ENCODE measurements at regions not wholly inside any gene's neighbourhood (a gene's known extent, or its start where the extent isn't known, plus 50 kb on each side); places are given as distances from the start of the nearest gene placed in this dataset.

DNA sequence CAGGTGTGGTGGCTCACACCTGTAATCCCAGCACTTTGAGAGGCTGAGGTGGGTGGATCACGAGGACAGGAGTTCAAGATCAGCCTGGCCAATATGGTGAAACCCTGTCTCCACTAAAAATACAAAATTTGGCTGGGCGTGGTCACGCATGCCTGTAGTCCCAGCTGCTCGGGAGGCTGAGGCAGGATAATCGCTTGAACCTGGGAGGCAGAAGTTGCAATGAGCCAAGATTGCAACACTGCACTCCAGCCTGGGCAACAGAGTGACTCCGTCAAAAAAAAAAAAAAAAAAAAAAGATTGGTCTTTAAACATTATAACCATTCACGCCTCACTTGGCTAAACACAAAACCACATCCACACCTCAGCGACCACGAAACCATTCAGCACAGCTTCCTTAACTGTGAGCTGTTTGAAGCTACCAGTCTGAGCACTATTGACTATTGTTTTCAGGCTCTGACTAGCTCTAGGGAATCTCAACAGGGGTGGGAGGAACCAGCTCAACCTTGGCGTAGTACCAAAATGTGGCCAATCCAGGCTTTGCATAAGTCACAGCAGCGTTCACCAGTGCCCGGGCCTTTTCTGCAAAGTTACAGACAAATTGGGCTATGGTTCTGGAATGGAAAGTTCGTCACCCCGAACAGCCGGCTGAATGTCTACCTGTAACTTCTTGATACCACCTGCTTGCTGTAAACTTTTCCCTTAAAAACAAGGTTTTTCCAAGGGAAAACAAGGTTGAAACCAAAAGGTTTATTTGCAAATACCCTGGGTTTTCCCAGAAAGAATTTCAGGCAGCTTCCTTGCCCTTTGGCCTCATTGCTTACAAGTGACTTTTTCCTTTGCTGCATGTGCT, 73.6 kb upstream of the DHX15 start:
- FAIRE-seq (peak; percentile 99), DNase-seq (ENCODE audit: low read depth, low spot score) (peak; percentile 91)
- dilution Hi-C loops (cut with MboI; ENCODE audit: extremely low pct_ligation_motif_present, low sequenced_read_pairs), result no loop called here
- peaks cover 67% of the 10 kb centered on the region for H3K27me3 ChIP-seq (ENCODE audit: control insufficient read depth, extremely low read depth, insufficient read depth, low read length)
- H3K36me3 ChIP-seq (ENCODE audit: control insufficient read depth in 2 of 2, extremely low read depth in 1 of 2, insufficient read depth in 2 of 2, low read length in 2 of 2), result no peaks in the 10 kb centered on the region
- H3K4me3 ChIP-seq (ENCODE audit: control insufficient read depth in 2 of 3, extremely low read depth in 1 of 3, insufficient read depth in 2 of 3, low read depth in 1 of 3, low read length in 3 of 3), result no peak overlapping the region
- no peak overlapping the region for H3K27ac ChIP-seq (ENCODE audit: control insufficient read depth, insufficient read depth, low read length)
- no peaks in the 10 kb centered on the region for H3K79me2 ChIP-seq (ENCODE audit: control insufficient read depth, insufficient read depth, low read length)
- peaks cover 3% of the 10 kb centered on the region for H4K20me1 ChIP-seq (ENCODE audit: control insufficient read depth, extremely low read depth, insufficient read depth, low read length)
- H3K9ac ChIP-seq (ENCODE audit: control insufficient read depth, extremely low read depth, insufficient read depth, low read length), result no peak overlapping the region
- TF ChIP-seq, protein P1, sequence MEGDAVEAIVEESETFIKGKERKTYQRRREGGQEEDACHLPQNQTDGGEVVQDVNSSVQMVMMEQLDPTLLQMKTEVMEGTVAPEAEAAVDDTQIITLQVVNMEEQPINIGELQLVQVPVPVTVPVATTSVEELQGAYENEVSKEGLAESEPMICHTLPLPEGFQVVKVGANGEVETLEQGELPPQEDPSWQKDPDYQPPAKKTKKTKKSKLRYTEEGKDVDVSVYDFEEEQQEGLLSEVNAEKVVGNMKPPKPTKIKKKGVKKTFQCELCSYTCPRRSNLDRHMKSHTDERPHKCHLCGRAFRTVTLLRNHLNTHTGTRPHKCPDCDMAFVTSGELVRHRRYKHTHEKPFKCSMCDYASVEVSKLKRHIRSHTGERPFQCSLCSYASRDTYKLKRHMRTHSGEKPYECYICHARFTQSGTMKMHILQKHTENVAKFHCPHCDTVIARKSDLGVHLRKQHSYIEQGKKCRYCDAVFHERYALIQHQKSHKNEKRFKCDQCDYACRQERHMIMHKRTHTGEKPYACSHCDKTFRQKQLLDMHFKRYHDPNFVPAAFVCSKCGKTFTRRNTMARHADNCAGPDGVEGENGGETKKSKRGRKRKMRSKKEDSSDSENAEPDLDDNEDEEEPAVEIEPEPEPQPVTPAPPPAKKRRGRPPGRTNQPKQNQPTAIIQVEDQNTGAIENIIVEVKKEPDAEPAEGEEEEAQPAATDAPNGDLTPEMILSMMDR (optimal IDR thresholded peaks at IDR 0.05 in 1 of 3, IDR thresholded peaks at IDR 0.05 in 1 of 3, conservative IDR thresholded peaks at IDR 0.05 in 1 of 3; ENCODE audit: extremely low read depth in 1 of 3, insufficient read depth in 2 of 3, low read length in 3 of 3), result no peak
- TF ChIP-seq EZH2 (IDR thresholded peaks at IDR 0.05; ENCODE audit: low read length), result no peak
- H2AFZ ChIP-seq (ENCODE audit: control insufficient read depth, low read length), result no peak overlapping the region
- H3K4me1 ChIP-seq (ENCODE audit: control insufficient read depth, extremely low read depth, insufficient read depth, low read length), result peaks cover 6% of the 10 kb centered on the region
- H3K9me1 ChIP-seq (ENCODE audit: control insufficient read depth, extremely low read depth, insufficient read depth, low read length), result no peaks in the 10 kb centered on the region
- H3K9me3 ChIP-seq (ENCODE audit: control insufficient read depth, low read depth, low read length), result no peaks in the 10 kb centered on the region
- H3K4me2 ChIP-seq (ENCODE audit: control insufficient read depth, extremely low read depth, insufficient read depth, low read depth, low read length), result peak overlapping the region; percentile 27

DNA sequence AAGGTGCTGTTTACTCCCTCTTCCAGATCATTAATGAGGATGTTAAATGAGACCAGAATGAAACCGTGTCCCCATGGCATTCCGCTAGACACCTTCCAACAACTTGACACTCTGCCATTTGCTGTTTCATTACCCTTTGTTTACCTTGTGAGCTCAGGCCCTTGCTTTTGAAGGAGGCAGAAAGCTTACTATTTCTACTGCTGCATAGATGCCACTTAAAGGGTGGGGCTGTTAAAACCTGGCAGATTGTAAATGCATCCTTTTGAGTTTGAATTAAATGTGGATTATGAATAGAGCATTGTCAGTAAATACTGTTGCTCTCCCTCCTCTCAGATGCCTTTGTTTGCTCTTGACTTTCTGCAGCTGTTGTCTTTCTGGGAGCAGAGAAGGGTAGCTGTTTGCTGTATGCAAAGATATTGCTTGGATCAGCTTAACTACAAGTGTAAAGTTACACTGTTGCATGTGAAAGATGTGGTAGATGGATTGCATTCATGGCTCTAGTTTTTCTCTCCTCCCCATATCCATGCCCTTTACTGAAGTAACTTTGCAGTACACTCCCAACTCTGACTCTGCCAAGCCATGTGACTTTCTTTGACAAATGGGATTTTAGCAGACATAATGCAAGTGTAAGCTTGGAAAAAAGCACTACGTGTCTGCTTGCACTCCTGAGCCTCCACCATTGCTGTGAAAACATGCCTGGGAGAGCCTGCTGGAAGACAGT, 75.0 kb upstream of the DHX15 start:
- Histone ChIP-seq H2AFZ (ENCODE audit: control insufficient read depth, low read length) (no peak overlapping the region), H3K9me3 (ENCODE audit: control insufficient read depth, low read depth, low read length) (no peaks in the 10 kb centered on the region), H3K9me1 (ENCODE audit: control insufficient read depth, extremely low read depth, insufficient read depth, low read length) (no peaks in the 10 kb centered on the region), H3K36me3 (ENCODE audit: control insufficient read depth in 2 of 2, extremely low read depth in 1 of 2, insufficient read depth in 2 of 2, low read length in 2 of 2) (no peaks in the 10 kb centered on the region), H3K4me2 (ENCODE audit: control insufficient read depth, extremely low read depth, insufficient read depth, low read depth, low read length) (no peak overlapping the region), H3K9ac (ENCODE audit: control insufficient read depth, extremely low read depth, insufficient read depth, low read length) (no peak overlapping the region), H3K27me3 (ENCODE audit: control insufficient read depth, extremely low read depth, insufficient read depth, low read length) (peaks cover 73% of the 10 kb centered on the region), H3K4me1 (ENCODE audit: control insufficient read depth, extremely low read depth, insufficient read depth, low read length) (peaks cover 6% of the 10 kb centered on the region), H3K79me2 (ENCODE audit: control insufficient read depth, insufficient read depth, low read length) (no peaks in the 10 kb centered on the region), H3K4me3 (ENCODE audit: control insufficient read depth in 2 of 3, extremely low read depth in 1 of 3, insufficient read depth in 2 of 3, low read depth in 1 of 3, low read length in 3 of 3) (no peak overlapping the region), H4K20me1 (ENCODE audit: control insufficient read depth, extremely low read depth, insufficient read depth, low read length) (peaks cover 3% of the 10 kb centered on the region), H3K27ac (ENCODE audit: control insufficient read depth, insufficient read depth, low read length) (no peak overlapping the region)
- TF ChIP-seq, protein P1 (optimal IDR thresholded peaks at IDR 0.05 in 1 of 3, IDR thresholded peaks at IDR 0.05 in 1 of 3, conservative IDR thresholded peaks at IDR 0.05 in 1 of 3; ENCODE audit: extremely low read depth in 1 of 3, insufficient read depth in 2 of 3, low read length in 3 of 3), result no peak
- no peak for TF ChIP-seq EZH2 (IDR thresholded peaks at IDR 0.05; ENCODE audit: low read length)
- dilution Hi-C loops (cut with MboI; ENCODE audit: extremely low pct_ligation_motif_present, low sequenced_read_pairs), result no loop called here
- DNase-seq (ENCODE audit: low read depth, low spot score) (no peak), FAIRE-seq (no peak)

Data from keratinocyte (primary cell).